ENCODE measurements at regions not wholly inside any gene's neighbourhood (a gene's known extent, or its start where the extent isn't known, plus 50 kb on each side); places are given as distances from the start of the nearest gene placed in this dataset.

DNA sequence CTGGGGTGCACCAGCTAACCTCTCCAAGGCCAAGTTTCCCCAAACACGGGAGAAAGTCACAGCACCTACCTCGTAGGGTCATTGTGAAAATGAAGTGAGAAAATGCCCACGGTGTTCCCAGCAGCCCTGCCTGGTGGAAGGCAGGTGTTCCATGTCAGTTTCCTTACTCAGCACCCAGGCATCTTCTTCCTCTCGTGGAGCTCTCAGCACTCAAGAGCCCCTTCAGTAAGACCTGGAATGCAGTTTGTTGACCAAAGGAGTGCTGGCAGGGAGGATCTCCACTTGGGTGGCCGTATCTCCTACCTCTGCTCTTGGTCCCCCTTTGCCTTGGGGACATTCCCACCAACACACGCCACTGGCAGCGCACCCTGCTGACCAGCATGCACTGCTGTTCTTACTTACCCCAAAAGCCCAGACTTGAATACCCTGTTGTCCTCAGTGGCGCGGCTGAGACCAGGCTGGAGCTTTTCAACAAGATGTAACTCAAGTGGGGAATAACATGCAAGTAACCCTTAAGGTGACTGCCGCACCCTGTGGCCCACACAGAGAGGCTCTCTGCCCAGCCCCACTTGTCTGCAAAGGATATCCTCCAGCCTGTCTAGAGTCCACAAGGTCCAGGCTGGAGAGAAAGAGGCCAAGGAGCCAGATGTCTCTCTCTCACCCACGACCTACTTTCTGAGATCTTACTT, 201.2 kb upstream of the TMEM45B start:
- Histone ChIP-seq H3K27me3 (ENCODE audit: control insufficient read depth, insufficient read depth, low read length) (peaks cover 8% of the 10 kb centered on the region), H3K4me3 (ENCODE audit: low read depth, low read length) (no peak overlapping the region), H3K36me3 (ENCODE audit: control insufficient read depth, insufficient read depth, low read length) (no peaks in the 10 kb centered on the region)
- ChIA-PET CTCF (interaction anchor here (0.6 kb wide), 1 partner anchor 62 kb away, joined by 3 read pairs; no protein-coding TSS in a partner anchor), POLR2A (no interaction called here)
- TF ChIP-seq CTCF (IDR thresholded peaks at IDR 0.05; ENCODE audit: insufficient read depth, low read depth, low read length) = no peak
- no peak for DNase-seq (ENCODE audit: low read depth)

GRCh38 chr11:129618046-129618569, 197.5 kb upstream of the TMEM45B start:
- Histone ChIP-seq H3K27me3 (ENCODE audit: control insufficient read depth, insufficient read depth, low read length) (peaks cover 11% of the 10 kb centered on the region), H3K36me3 (ENCODE audit: control insufficient read depth, insufficient read depth, low read length) (no peaks in the 10 kb centered on the region), H3K4me3 (ENCODE audit: low read depth, low read length) (no peak overlapping the region)
- POLR2A ChIA-PET = no interaction called here
- CTCF ChIA-PET = interaction anchor here (1.1 kb wide), 1 partner anchor 17 kb away, joined by 3 read pairs; no protein-coding TSS in a partner anchor
- no peak for TF ChIP-seq CTCF (IDR thresholded peaks at IDR 0.05; ENCODE audit: insufficient read depth, low read depth, low read length)
- no peak for DNase-seq (ENCODE audit: low read depth)

DNA sequence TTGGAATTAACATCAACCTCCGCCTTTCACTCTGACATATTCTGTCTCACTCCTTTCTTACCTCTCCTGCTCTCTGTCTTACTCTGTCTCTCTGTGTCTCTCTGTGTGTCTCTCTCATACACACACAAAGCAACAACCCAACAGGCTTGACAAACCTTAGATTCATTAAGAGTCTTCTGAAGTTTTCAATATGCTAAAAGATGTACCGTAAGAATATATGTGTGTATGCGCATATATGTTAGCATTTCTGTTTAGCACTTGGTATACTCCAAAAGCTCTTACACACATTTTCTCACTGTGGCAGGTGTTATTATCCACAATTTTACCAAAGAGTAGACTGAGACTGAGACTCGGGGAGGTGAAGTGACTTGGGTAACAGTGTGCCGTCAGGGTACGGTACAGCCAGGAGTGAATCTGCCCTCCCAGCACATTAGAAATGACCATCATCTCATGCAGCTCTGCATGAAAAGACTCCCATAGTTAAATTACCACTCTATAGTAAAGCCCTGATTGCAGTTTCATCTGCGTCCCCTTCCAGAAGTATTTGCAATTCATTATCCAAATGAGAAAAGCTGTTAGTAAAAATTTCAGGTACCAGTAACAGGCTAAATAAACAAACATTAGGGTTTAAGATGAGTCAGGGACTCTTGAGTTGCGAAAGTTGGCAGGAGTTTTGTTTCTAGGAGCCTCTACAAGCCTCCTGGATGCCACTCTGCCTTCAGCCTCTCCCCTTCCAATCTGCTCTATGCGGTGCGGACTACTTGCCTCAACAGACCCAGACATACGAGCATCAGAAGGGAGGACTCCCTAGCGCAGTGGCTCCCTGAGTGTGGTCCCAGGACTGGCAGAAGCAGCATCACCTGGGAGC, 195.2 kb upstream of the TMEM45B start:
- Histone ChIP-seq H3K36me3 (ENCODE audit: control insufficient read depth, insufficient read depth, low read length) (no peaks in the 10 kb centered on the region), H3K4me3 (ENCODE audit: low read depth, low read length) (no peak overlapping the region), H3K27me3 (ENCODE audit: control insufficient read depth, insufficient read depth, low read length) (peaks cover 11% of the 10 kb centered on the region)
- TF ChIP-seq CTCF (IDR thresholded peaks at IDR 0.05; ENCODE audit: insufficient read depth, low read depth, low read length) = no peak
- no peak for DNase-seq (ENCODE audit: low read depth)
- CTCF ChIA-PET = no interaction called here
- POLR2A ChIA-PET = no interaction called here

GRCh38 chr11:129625930-129626329, 189.7 kb upstream of the TMEM45B start:
- H3K4me3 ChIP-seq (ENCODE audit: low read depth, low read length) = no peak overlapping the region
- ChIA-PET POLR2A (no interaction called here), CTCF (no interaction called here)
- DNase-seq (ENCODE audit: low read depth) = no peak
- no peaks in the 10 kb centered on the region for H3K36me3 ChIP-seq (ENCODE audit: control insufficient read depth, insufficient read depth, low read length)
- no peak for TF ChIP-seq CTCF (IDR thresholded peaks at IDR 0.05; ENCODE audit: insufficient read depth, low read depth, low read length)
- peaks cover 4% of the 10 kb centered on the region for H3K27me3 ChIP-seq (ENCODE audit: control insufficient read depth, insufficient read depth, low read length)

DNA sequence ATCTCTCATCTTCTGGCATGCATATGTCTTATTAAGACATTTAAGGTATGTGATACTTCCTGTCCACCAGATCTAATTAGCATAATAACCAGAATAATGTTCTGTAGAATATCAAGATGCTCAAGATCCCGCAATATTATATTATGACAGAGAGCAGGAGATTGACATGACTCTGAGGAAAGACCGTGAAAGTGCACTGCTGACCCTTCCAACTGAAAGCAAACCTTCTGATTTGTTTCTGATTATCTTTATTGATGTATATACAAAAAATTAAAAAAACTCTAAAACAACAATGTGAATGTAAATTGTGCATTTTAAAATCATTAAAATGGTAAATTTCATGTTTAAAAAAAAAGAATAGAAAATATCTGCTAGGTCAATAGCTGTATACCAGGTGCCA, 184.4 kb upstream of the TMEM45B start:
- POLR2A ChIA-PET = interaction anchor here (0.7 kb wide), 1 partner anchor 30 kb away, joined by 3 read pairs; no protein-coding TSS in a partner anchor
- CTCF ChIA-PET = no interaction called here
- no peak overlapping the region for H3K4me3 ChIP-seq (ENCODE audit: low read depth, low read length)
- no peaks in the 10 kb centered on the region for H3K27me3 ChIP-seq (ENCODE audit: control insufficient read depth, insufficient read depth, low read length)
- no peak for DNase-seq (ENCODE audit: low read depth)
- no peak for TF ChIP-seq CTCF (IDR thresholded peaks at IDR 0.05; ENCODE audit: insufficient read depth, low read depth, low read length)
- H3K36me3 ChIP-seq (ENCODE audit: control insufficient read depth, insufficient read depth, low read length) = no peaks in the 10 kb centered on the region

Measured in BJ (cell line).